Kidney (tissue), 13 donors: ENCODE measurements at regions not wholly inside any gene's neighbourhood (a gene's known extent, or its start where the extent isn't known, plus 50 kb on each side); places are given as distances from the start of the nearest gene placed in this dataset.
A peak's percentile ranks its signal among the peaks of the same experiment; 100 is the strongest.

ENCODE experiments used
- DNase-seq, 5 donors: peaks; one replicate each; pipeline ENCODE4 v3.0.0-alpha.2; 2013 to 2020
- FAIRE-seq: peaks from 2 replicates; lab custom pipeline; 2012; peaks lifted over from hg19 to GRCh38; lab: Jason Lieb, UNC
- H3K27ac ChIP-seq, 2 donors: one replicate each; pipeline ENCODE4 v1.7.0; 2013; ENCODE audit warnings: low read depth in 2 of 2, low read length in 2 of 2, inconsistent platforms in 1 of 2
- H3K27me3 ChIP-seq: one replicate; pipeline ENCODE4 v1.7.1; 2013; ENCODE audit warnings: low read length, inconsistent platforms; ENCODE audit not compliant: control insufficient read depth, insufficient read depth
- H3K36me3 ChIP-seq, 3 donors: one replicate each; pipeline versions ENCODE4 v1.7.0 to v1.7.1; 2013; ENCODE audit warnings: low read length in 3 of 3, control low read depth in 1 of 3, inconsistent platforms in 1 of 3; ENCODE audit not compliant: insufficient read depth in 3 of 3, control insufficient read depth in 2 of 3
- H3K4me1 ChIP-seq, 3 donors: one replicate each; pipeline versions ENCODE4 v1.7.0 to v1.7.1; 2013; ENCODE audit warnings: low read length in 3 of 3, inconsistent platforms in 1 of 3, low read depth in 1 of 3; ENCODE audit not compliant: control insufficient read depth in 2 of 3, insufficient read depth in 2 of 3
- H3K4me3 ChIP-seq, 3 donors: one replicate each; pipeline versions ENCODE4 v1.7.0 to v1.8.1; 2013; ENCODE audit warnings: low read length in 3 of 3, control low read depth in 1 of 3, inconsistent platforms in 1 of 3
- H3K9ac ChIP-seq, 3 donors: one replicate each; pipeline versions ENCODE4 v1.7.0 to v1.7.1; 2013; ENCODE audit warnings: low read length in 3 of 3, control low read depth in 1 of 3, inconsistent platforms in 1 of 3
- H3K9me3 ChIP-seq, 3 donors: one replicate each; pipeline versions ENCODE4 v1.7.0 to v1.7.1; 2013; ENCODE audit warnings: low read length in 3 of 3, control low read depth in 1 of 3, inconsistent platforms in 1 of 3; ENCODE audit not compliant: control insufficient read depth in 2 of 3, insufficient read depth in 1 of 3
- intact Hi-C: fragments of 100-400 bp; cut with DNase I; formaldehyde crosslinking; loops from one replicate; pipeline ENCODE4 v1.11.1; 2022
- TF ChIP-seq, protein P1 (sequence below): IDR thresholded peaks from 3 replicates; pipeline ENCODE4 v1.5.1; 2012; ENCODE audit warnings: mild to moderate bottlenecking, moderate library complexity, borderline replicate concordance; ENCODE audit not compliant: insufficient read depth; ENCODE audit errors: extremely low read depth
- donor health status: control.
- donor health status: control.
- donor health status: control.
- donor health status: control.
- donor health status: control.
- donor health status: DM: yes; HTN: yes; CAD: no.
- donor health status: Normal renal cell carcinoma (clear cell type).

DNA sequence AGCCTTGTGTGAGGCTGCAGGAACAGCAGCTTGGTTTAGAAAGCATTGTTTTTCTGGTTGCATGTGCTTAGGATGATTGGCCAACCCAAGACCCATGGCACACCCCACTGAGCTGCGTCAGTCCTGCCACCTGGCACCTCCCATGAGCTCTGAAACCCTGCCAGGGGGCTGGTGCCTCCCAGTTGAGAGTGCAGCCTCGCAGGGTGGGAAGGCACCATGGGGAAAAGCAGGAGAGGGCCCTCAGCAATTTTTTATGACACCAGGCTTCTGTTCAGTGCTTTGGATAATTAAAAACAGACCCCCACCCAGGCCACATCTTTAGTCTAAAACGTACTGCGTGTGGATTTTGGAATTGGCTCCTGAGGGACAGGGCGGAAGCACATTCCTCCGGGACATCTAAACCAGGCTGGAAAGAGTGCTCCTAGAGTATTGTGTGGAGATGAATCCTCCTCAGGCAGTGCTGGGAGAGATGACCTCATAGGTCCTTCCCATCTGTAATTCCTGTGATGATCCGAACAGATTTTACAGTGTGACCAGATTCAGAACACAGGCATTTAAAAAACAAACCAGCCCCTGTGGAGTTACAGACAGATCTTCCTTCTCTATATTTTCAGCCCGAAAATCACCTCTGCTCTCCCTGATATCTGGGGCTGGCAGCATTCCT is 438.3 kb downstream of the ZNF521 start:
- no peak for FAIRE-seq
- H3K36me3 ChIP-seq = no peaks in the 10 kb centered on the region
- no peaks in the 10 kb centered on the region for H3K9me3 ChIP-seq
- no peaks in the 10 kb centered on the region for H3K4me1 ChIP-seq
- TF ChIP-seq, protein P1, sequence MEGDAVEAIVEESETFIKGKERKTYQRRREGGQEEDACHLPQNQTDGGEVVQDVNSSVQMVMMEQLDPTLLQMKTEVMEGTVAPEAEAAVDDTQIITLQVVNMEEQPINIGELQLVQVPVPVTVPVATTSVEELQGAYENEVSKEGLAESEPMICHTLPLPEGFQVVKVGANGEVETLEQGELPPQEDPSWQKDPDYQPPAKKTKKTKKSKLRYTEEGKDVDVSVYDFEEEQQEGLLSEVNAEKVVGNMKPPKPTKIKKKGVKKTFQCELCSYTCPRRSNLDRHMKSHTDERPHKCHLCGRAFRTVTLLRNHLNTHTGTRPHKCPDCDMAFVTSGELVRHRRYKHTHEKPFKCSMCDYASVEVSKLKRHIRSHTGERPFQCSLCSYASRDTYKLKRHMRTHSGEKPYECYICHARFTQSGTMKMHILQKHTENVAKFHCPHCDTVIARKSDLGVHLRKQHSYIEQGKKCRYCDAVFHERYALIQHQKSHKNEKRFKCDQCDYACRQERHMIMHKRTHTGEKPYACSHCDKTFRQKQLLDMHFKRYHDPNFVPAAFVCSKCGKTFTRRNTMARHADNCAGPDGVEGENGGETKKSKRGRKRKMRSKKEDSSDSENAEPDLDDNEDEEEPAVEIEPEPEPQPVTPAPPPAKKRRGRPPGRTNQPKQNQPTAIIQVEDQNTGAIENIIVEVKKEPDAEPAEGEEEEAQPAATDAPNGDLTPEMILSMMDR = no peak
- H3K9ac ChIP-seq = no peak overlapping the region
- DNase-seq = no peak
- no peaks in the 10 kb centered on the region for H3K27me3 ChIP-seq
- intact Hi-C loops = no loop called here
- H3K27ac ChIP-seq = no peak overlapping the region
- no peak overlapping the region for H3K4me3 ChIP-seq

DNA sequence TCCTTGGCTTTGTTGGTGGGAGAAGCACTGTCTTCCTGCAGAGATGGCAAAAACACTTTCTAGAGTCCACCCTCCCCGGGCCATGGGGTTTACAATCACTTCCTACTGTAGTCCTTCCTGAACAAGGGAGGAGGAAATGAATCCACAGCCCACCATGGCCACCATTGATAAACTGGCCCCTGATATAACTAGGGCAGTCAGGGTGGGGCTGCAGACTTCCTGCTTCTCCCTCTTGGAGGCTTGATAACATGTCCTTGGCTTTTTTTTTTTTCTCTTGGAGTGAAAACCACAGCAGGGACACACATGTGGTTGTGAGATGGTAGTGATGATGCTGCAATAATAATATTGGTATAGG is 437.8 kb downstream of the ZNF521 start:
- no peaks in the 10 kb centered on the region for H3K9me3 ChIP-seq
- no peaks in the 10 kb centered on the region for H3K27me3 ChIP-seq
- no peak for FAIRE-seq
- no peak overlapping the region for H3K9ac ChIP-seq
- intact Hi-C loops = no loop called here
- no peak for DNase-seq
- TF ChIP-seq, protein P1 = no peak
- no peak overlapping the region for H3K4me3 ChIP-seq
- H3K27ac ChIP-seq = no peak overlapping the region
- no peaks in the 10 kb centered on the region for H3K36me3 ChIP-seq
- H3K4me1 ChIP-seq = no peaks in the 10 kb centered on the region

DNA sequence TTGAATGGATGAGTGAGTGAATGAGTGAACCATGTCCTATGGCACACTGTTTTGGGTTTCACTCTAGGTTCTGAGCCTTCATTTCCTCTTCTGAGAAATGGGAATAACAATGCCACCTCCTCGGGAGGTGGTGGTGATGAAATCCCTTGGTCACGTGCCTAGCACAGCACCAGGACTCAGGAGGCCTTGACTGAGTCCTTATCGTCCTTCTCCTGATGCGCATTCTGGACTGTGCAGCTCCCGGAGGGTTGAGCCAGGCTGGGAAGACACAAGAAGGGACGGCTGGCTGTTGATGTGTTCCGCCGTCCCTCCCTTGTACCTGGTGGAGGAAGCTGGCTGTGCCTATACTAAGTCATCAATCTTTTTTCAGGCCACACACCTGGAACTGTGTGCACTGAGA is 437.3 kb downstream of the ZNF521 start:
- Histone ChIP-seq H3K4me1 (no peaks in the 10 kb centered on the region), H3K4me3 (no peak overlapping the region), H3K9ac (no peak overlapping the region), H3K27me3 (no peaks in the 10 kb centered on the region), H3K36me3 (no peaks in the 10 kb centered on the region), H3K9me3 (no peaks in the 10 kb centered on the region), H3K27ac (no peak overlapping the region)
- DNase-seq (peak in 1 of 5 donors; percentile 37), FAIRE-seq (no peak)
- TF ChIP-seq, protein P1 = no peak
- intact Hi-C loops = no loop called here

DNA sequence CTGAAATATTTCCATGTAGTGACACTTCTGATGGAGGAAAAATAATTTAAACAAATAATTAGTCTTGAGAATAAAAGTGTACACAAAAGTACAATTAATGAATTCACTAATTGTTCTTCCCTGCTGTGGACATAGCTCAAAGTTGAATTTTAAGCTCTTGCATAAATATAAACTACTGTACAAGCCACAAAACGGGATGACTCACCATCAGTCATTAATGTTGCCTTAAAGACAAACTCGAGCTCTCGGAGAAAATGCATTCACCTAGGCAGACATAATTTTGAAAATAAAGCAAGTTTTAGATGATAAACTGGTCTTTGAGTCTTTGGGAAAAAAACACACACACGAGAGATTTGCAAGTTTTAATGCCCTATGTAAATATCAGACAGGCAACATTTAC is 436.4 kb downstream of the ZNF521 start:
- no peak overlapping the region for H3K27ac ChIP-seq
- H3K9me3 ChIP-seq = no peaks in the 10 kb centered on the region
- intact Hi-C loops = no loop called here
- no peak for DNase-seq
- FAIRE-seq = no peak
- H3K27me3 ChIP-seq = no peaks in the 10 kb centered on the region
- TF ChIP-seq, protein P1 = no peak
- H3K4me1 ChIP-seq = no peaks in the 10 kb centered on the region
- H3K9ac ChIP-seq = no peak overlapping the region
- H3K4me3 ChIP-seq = no peak overlapping the region
- no peaks in the 10 kb centered on the region for H3K36me3 ChIP-seq
